ENCODE measurements at regions not wholly inside any gene's neighbourhood (a gene's known extent, or its start where the extent isn't known, plus 50 kb on each side); places are given as distances from the start of the nearest gene placed in this dataset.
"Not testable (repeated sequence)": the region's sequence is repeated elsewhere in the genome, so short reads cannot be mapped to it uniquely, and the experiment has no call there.

- TF ChIP-seq CTCF (IDR thresholded peaks at IDR 0.05); POLR2AphosphoS5 (IDR thresholded peaks at IDR 0.05; ENCODE audit: low read depth, low read length); SIN3A (IDR thresholded peaks at IDR 0.05; ENCODE audit: borderline replicate concordance, insufficient read depth, low read depth, low read length): not testable (repeated sequence)
Measured at GRCh38 chr4:64673121-64673520, 263.9 kb upstream of the TECRL start.

All from Panc1 (cell line).